Upper lobe of right lung (tissue), 1 donor: ENCODE measurements at regions not wholly inside any gene's neighbourhood (a gene's known extent, or its start where the extent isn't known, plus 50 kb on each side); places are given as distances from the start of the nearest gene placed in this dataset.

Experiments
- ATAC-seq: fragments of 200-7000 bp; cut with Tn5 transposase; one replicate; pipeline ENCODE4 v1.9.1; 2020; ENCODE audit warnings: mild to moderate bottlenecking, moderate library complexity
- DNase-seq: peaks from one replicate; pipeline ENCODE4 v3.0.0-alpha.2; 2020
- H3K27ac ChIP-seq: fragments of 200-600 bp; one replicate; pipeline ENCODE4 v1.8.0; 2022
- H3K27me3 ChIP-seq: fragments of 200-600 bp; one replicate; pipeline ENCODE4 v1.8.0; 2022; ENCODE audit warnings: mild to moderate bottlenecking
- H3K36me3 ChIP-seq: fragments of 200-600 bp; one replicate; pipeline ENCODE4 v1.8.0; 2022
- H3K4me1 ChIP-seq: fragments of 200-600 bp; one replicate; pipeline ENCODE4 v1.8.0; 2022
- H3K4me3 ChIP-seq: fragments of 200-600 bp; one replicate; pipeline ENCODE4 v1.8.0; 2022; ENCODE audit warnings: mild to moderate bottlenecking
- H3K9me3 ChIP-seq: fragments of 200-600 bp; one replicate; pipeline ENCODE4 v1.8.0; 2022
- CTCF ChIP-seq: fragments of 200-600 bp; IDR thresholded peaks from one replicate; pipeline ENCODE4 v1.8.0; 2022; ENCODE audit warnings: antibody characterized with exemption
- intact Hi-C: fragments of 100-400 bp; cut with DNase I; formaldehyde crosslinking; loops from one replicate; pipeline ENCODE4 v1.11.0; 2022
- donor health status: DM: no; HTN: yes; CAD: no; lungs with severe emphysema.

DNA sequence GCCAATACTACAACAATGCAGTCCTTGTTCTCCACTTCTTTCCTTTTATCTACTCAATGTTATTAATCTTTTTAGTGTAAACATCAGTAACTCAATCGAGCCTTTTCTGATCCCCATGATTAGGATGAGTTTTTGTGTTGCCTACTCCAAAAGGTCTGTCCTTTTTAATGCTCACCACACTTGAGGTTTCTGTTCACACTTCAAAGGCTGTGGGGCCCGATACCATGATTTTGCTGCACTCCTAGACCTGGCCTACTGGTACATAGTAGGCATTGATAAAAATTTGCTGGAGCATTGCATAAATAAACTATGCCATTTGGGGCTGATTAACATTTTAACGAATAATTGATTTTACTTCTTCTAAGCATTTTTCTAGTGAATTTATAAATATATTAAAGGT, 125.4 kb upstream of the KLF12 start:
- no peak for DNase-seq
- Histone ChIP-seq H3K4me1 (no peaks in the 10 kb centered on the region), H3K27me3 (no peaks in the 10 kb centered on the region), H3K27ac (no peak overlapping the region), H3K9me3 (no peaks in the 10 kb centered on the region), H3K4me3 (no peak overlapping the region), H3K36me3 (no peaks in the 10 kb centered on the region)
- no peak for TF ChIP-seq CTCF
- ATAC-seq: no peak
- intact Hi-C loops: no loop called here

DNA sequence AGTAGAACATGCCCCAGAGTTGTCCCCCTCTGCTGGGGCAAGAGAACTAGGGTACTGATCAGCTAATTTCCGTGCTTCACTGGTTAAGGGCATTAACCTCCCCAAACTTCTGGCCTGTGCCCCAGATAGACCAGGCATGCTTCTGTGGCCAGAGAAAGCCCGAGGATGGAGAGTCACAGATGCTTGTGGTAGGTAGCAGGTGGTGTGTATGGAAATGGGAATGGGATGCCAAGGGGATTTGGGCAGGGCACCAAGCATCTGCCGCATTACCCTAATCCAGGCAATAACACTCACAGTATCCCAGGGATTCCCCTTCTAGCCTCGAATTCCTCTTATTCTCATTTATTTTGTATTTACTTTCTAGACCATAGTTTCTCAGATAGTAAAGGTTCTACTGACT, 124.8 kb upstream of the KLF12 start:
- Histone ChIP-seq H3K4me3 (no peak overlapping the region), H3K4me1 (no peaks in the 10 kb centered on the region), H3K9me3 (no peaks in the 10 kb centered on the region), H3K27me3 (no peaks in the 10 kb centered on the region), H3K36me3 (no peaks in the 10 kb centered on the region), H3K27ac (no peak overlapping the region)
- ATAC-seq (no peak), DNase-seq (no peak)
- TF ChIP-seq CTCF: no peak
- intact Hi-C loops: no loop called here

DNA sequence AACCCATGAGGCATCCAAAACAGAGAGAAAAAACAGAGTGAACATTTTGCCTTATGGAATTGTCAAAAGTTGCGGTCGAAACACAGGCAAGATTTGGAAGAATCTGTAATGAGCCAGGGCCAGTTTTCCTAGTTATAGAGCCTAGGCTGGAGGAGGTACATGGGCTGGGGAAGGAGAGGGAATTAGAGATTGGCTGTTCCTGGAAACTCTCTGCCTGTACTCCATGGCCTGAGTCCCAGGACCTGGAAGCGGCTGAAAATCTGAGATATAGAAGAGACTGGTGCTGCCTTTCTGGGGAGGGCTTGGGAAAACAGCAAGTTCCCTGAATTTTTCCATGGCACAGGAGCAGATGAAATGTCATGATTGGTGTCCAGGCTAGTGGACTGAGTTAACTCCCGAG, 122.8 kb upstream of the KLF12 start:
- no peak overlapping the region for H3K27ac ChIP-seq
- H3K27me3 ChIP-seq: no peaks in the 10 kb centered on the region
- no peaks in the 10 kb centered on the region for H3K4me1 ChIP-seq
- no peaks in the 10 kb centered on the region for H3K36me3 ChIP-seq
- no peaks in the 10 kb centered on the region for H3K9me3 ChIP-seq
- DNase-seq (no peak), ATAC-seq (no peak)
- no peak overlapping the region for H3K4me3 ChIP-seq
- intact Hi-C loops: no loop called here
- no peak for TF ChIP-seq CTCF

DNA sequence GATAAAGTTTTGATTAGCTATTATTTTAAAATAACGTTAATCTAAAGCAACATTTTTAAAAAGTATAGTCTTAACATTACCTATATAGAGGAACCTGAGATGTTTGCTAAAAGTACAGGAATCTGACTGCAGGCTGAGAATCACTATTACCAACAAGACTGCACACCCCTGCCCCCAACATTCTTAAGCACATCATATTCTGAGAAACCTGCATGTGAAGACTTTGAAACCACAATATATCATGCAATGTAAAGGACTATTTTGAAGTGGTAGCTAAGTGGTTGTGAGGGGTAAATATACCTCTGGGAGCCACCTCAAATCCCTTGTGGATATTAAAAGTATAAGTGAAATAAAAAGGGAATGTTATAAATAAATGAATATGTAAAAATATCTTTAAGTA, 119.0 kb upstream of the KLF12 start:
- no peaks in the 10 kb centered on the region for H3K27me3 ChIP-seq
- H3K27ac ChIP-seq: no peak overlapping the region
- intact Hi-C loops: no loop called here
- DNase-seq: no peak
- no peaks in the 10 kb centered on the region for H3K9me3 ChIP-seq
- H3K36me3 ChIP-seq: no peaks in the 10 kb centered on the region
- no peaks in the 10 kb centered on the region for H3K4me1 ChIP-seq
- ATAC-seq: no peak
- no peak for TF ChIP-seq CTCF
- H3K4me3 ChIP-seq: no peak overlapping the region

DNA sequence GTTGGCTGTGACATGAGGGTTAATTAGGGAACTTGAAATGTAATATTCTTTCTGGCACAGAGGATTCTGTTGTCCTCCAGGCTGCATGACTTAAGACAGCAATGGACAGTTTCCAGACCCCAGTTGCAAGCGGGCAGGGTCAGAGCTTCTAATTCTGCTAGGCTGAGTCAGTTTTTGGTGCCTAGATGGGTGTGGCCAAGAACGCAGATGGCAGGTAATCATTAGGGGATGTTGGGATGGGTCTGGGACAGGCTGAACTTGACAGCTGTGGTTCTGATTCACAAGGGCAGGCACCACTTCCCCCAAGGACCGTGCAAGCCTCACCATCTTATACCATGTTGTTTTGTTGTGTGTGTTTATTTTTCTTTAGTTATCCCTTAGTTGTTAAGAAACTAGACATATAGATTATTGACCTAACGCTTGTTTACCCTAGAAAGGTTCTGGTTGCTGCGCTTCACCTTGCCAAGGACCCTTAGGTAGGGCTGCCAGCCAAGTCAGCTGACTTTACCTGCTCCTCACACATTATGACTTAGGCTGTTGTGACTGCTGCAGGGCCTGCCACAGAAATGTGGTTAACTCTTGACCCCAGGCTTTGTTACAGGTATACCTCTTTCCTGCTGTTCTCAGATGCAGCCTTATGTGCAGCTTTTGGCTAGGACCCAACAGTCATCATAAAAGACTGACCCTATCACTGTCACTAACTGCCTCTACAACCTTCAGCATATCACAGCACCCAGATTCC, 117.7 kb upstream of the KLF12 start:
- Histone ChIP-seq H3K4me3 (no peak overlapping the region), H3K27me3 (no peaks in the 10 kb centered on the region), H3K9me3 (no peaks in the 10 kb centered on the region), H3K4me1 (no peaks in the 10 kb centered on the region), H3K27ac (no peak overlapping the region), H3K36me3 (no peaks in the 10 kb centered on the region)
- DNase-seq (no peak), ATAC-seq (no peak)
- TF ChIP-seq CTCF: no peak
- intact Hi-C loops: no loop called here

DNA sequence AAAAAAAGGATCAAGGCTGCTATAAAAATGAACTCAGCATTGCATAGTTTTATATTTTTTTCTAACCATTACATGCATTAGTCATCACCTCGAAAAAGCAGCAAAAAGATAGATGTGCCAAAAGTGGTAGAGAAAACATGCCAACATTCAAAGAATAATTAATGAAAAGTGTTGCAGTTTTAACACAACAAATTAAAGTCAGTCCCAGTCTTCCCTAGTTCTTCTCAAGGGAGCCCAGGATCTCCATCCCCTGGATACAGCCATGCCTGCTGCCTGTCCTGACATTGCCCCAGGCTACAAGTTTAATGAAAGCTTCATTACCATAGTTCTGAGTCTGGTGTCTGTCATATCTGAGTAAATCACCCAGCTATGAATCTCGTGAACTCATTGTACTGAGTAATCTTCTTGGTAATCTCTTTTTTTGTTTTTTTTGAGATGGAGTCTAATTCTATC, 116.6 kb upstream of the KLF12 start:
- Histone ChIP-seq H3K4me1 (no peaks in the 10 kb centered on the region), H3K27me3 (no peaks in the 10 kb centered on the region), H3K9me3 (no peaks in the 10 kb centered on the region), H3K4me3 (no peak overlapping the region), H3K27ac (no peak overlapping the region), H3K36me3 (no peaks in the 10 kb centered on the region)
- ATAC-seq: no peak
- TF ChIP-seq CTCF: no peak
- intact Hi-C loops: no loop called here
- DNase-seq: no peak
